NCI-H82 (cell line): ENCODE measurements at regions not wholly inside any gene's neighbourhood (a gene's known extent, or its start where the extent isn't known, plus 50 kb on each side); places are given as distances from the start of the nearest gene placed in this dataset.

Experiments
- DNase-seq: peaks from one replicate; lab custom pipeline; 2025; lab: John Stamatoyannopoulos, UW

- no peak for DNase-seq
Measured at GRCh38 chr10:36224431-36224985, 582.4 kb upstream of the FZD8 start.

GRCh38 chr10:36221101-36221500 lies 579.0 kb upstream of the FZD8 start:
- no peak for DNase-seq

- no peak for DNase-seq
Measured at GRCh38 chr10:36220151-36220550, 578.1 kb upstream of the FZD8 start.

GRCh38 chr10:36211856-36212255 lies 569.8 kb upstream of the FZD8 start:
- no peak for DNase-seq

GRCh38 chr10:36209480-36209879 lies 567.4 kb upstream of the FZD8 start:
- DNase-seq: no peak

GRCh38 chr10:36202881-36203280 lies 560.8 kb upstream of the FZD8 start:
- no peak for DNase-seq

GRCh38 chr10:36200577-36200976 lies 558.5 kb upstream of the FZD8 start:
- no peak for DNase-seq

GRCh38 chr10:36198322-36198721 lies 556.2 kb upstream of the FZD8 start:
- DNase-seq: no peak

GRCh38 chr10:36195364-36195763 lies 553.3 kb upstream of the FZD8 start:
- no peak for DNase-seq

GRCh38 chr10:36194276-36194675 lies 552.2 kb upstream of the FZD8 start:
- no peak for DNase-seq

GRCh38 chr10:36191009-36191408 lies 548.9 kb upstream of the FZD8 start:
- DNase-seq: no peak

GRCh38 chr10:36188461-36188860 lies 546.4 kb upstream of the FZD8 start:
- no peak for DNase-seq

GRCh38 chr10:36188080-36188453 lies 546.0 kb upstream of the FZD8 start:
- no peak for DNase-seq

GRCh38 chr10:36187380-36188079 lies 545.4 kb upstream of the FZD8 start:
- no peak for DNase-seq

GRCh38 chr10:36185097-36185496 lies 543.0 kb upstream of the FZD8 start:
- no peak for DNase-seq

GRCh38 chr10:36183726-36184125 lies 541.6 kb upstream of the FZD8 start:
- DNase-seq: no peak

- DNase-seq: no peak
Measured at GRCh38 chr10:36183056-36183455, 541.0 kb upstream of the FZD8 start.

- DNase-seq: no peak
Measured at GRCh38 chr10:36182606-36183005, 540.5 kb upstream of the FZD8 start.

- DNase-seq: peak; percentile 28
Measured at GRCh38 chr10:36182179-36182566, 540.1 kb upstream of the FZD8 start.

GRCh38 chr10:36181426-36182178 lies 539.5 kb upstream of the FZD8 start:
- no peak for DNase-seq

- no peak for DNase-seq
Measured at GRCh38 chr10:36178616-36179015, 536.5 kb upstream of the FZD8 start.

- no peak for DNase-seq
Measured at GRCh38 chr10:36177071-36177470, 535.0 kb upstream of the FZD8 start.

GRCh38 chr10:36175954-36176353 lies 533.9 kb upstream of the FZD8 start:
- no peak for DNase-seq
